Calu3 (cell line): ENCODE measurements at regions not wholly inside any gene's neighbourhood (a gene's known extent, or its start where the extent isn't known, plus 50 kb on each side); places are given as distances from the start of the nearest gene placed in this dataset.

Experiments
- BruUV-seq: library from RNA; stranded (reverse); fragments of 400-500 nt; replicated peaks from 2 replicates; lab custom pipeline; 2021; lab: Mats Ljungman, UMichigan
- CTCF ChIA-PET: fragments of 300-600 bp; sonication (Branson Sonifier 250); formaldehyde crosslinking; loops from one replicate; lab custom pipeline; 2022; ENCODE audit warnings: antibody characterized with exemption; lab: Charles Lee
- DNase-seq: peaks from one replicate; pipeline ENCODE4 v3.0.0; 2022
- H3K27ac Mint-ChIP-seq: one replicate; pipeline ENCODE4 v1.8.0; 2022; ENCODE audit warnings: mixed read lengths; ENCODE audit not compliant: unreplicated experiment
- H3K27me3 Mint-ChIP-seq: one replicate; pipeline ENCODE4 v1.8.0; 2022; ENCODE audit warnings: mixed read lengths; ENCODE audit not compliant: unreplicated experiment
- H3K36me3 Mint-ChIP-seq: one replicate; pipeline ENCODE4 v1.8.0; 2022; ENCODE audit warnings: mild to moderate bottlenecking, moderate library complexity, mixed read lengths; ENCODE audit not compliant: insufficient read depth, unreplicated experiment
- H3K4me1 Mint-ChIP-seq: one replicate; pipeline ENCODE4 v1.8.0; 2022; ENCODE audit warnings: mild to moderate bottlenecking, low read depth, mixed read lengths; ENCODE audit not compliant: unreplicated experiment
- H3K4me3 Mint-ChIP-seq: one replicate; pipeline ENCODE4 v1.8.0; 2022; ENCODE audit warnings: mild to moderate bottlenecking, low read depth, moderate library complexity, mixed read lengths; ENCODE audit not compliant: unreplicated experiment
- H3K9me3 Mint-ChIP-seq: one replicate; pipeline ENCODE4 v1.8.0; 2022; ENCODE audit warnings: low read depth, mixed read lengths; ENCODE audit not compliant: unreplicated experiment
- intact Hi-C: fragments of 100-400 bp; cut with micrococcal nuclease; formaldehyde crosslinking; loops from one replicate; pipeline ENCODE4 v1.10.0; 2022; ENCODE audit not compliant: unreplicated experiment
- TF ChIP-seq, protein P1 (sequence below): fragments of 200-600 bp; IDR thresholded peaks from one replicate; pipeline ENCODE4 v1.8.0; 2022; ENCODE audit warnings: antibody characterized with exemption; ENCODE audit not compliant: unreplicated experiment

DNA sequence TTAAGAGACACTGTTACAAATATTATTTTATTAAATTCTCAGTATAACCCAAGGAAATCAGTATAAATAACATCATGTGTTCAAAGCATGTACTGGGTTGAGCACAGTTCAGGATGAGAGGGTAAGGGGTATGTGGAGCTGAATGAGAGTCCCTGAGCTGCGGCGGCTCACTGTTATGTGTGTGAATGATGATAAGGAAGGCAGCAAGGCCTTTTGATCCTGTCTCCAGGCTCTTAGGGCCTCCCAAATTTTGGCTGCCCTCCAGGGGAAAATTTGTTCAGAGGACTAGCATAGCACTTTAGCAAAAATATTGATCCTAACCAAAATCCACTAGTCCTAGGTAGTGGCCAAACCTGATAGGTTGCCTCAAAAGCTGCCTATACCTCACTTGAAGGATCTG, 86.1 kb upstream of the SPON1 start:
- peaks cover 7% of the 10 kb centered on the region for H3K27me3 Mint-ChIP-seq
- CTCF ChIA-PET = no interaction called here
- TF ChIP-seq, protein P1, sequence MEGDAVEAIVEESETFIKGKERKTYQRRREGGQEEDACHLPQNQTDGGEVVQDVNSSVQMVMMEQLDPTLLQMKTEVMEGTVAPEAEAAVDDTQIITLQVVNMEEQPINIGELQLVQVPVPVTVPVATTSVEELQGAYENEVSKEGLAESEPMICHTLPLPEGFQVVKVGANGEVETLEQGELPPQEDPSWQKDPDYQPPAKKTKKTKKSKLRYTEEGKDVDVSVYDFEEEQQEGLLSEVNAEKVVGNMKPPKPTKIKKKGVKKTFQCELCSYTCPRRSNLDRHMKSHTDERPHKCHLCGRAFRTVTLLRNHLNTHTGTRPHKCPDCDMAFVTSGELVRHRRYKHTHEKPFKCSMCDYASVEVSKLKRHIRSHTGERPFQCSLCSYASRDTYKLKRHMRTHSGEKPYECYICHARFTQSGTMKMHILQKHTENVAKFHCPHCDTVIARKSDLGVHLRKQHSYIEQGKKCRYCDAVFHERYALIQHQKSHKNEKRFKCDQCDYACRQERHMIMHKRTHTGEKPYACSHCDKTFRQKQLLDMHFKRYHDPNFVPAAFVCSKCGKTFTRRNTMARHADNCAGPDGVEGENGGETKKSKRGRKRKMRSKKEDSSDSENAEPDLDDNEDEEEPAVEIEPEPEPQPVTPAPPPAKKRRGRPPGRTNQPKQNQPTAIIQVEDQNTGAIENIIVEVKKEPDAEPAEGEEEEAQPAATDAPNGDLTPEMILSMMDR = no peak
- intact Hi-C loops = no loop called here
- H3K9me3 Mint-ChIP-seq = no peaks in the 10 kb centered on the region
- DNase-seq = no peak
- peaks cover 5% of the 10 kb centered on the region for H3K36me3 Mint-ChIP-seq
- H3K4me3 Mint-ChIP-seq = no peak overlapping the region
- BruUV-seq = no TSS peak
- no peak overlapping the region for H3K27ac Mint-ChIP-seq
- peaks cover 14% of the 10 kb centered on the region for H3K4me1 Mint-ChIP-seq

DNA sequence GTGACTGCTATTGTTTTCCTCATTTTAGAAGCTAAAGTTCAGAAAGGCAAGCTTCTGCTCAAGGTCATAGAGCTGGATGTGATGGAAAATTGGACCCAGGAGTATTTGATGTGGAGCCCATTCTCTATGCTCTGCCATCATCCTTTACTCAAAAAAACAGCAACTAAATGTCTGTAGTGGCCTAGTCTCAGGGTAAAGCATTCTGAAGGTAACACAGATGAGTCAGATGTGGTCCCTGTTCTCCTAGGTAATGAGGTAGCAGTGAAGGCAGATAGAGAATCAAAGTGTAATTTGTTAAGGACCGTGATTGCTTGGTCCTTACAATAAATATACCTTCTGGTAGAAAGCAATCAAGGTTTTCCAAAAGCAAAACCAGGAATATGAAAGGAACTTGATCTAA, 84.4 kb upstream of the SPON1 start:
- H3K36me3 Mint-ChIP-seq = peaks cover 5% of the 10 kb centered on the region
- peaks cover 10% of the 10 kb centered on the region for H3K4me1 Mint-ChIP-seq
- intact Hi-C loops = no loop called here
- H3K4me3 Mint-ChIP-seq = no peak overlapping the region
- CTCF ChIA-PET = no interaction called here
- H3K9me3 Mint-ChIP-seq = no peaks in the 10 kb centered on the region
- TF ChIP-seq, protein P1 = no peak
- no peak for DNase-seq
- BruUV-seq = no TSS peak
- H3K27ac Mint-ChIP-seq = no peak overlapping the region
- H3K27me3 Mint-ChIP-seq = no peaks in the 10 kb centered on the region

DNA sequence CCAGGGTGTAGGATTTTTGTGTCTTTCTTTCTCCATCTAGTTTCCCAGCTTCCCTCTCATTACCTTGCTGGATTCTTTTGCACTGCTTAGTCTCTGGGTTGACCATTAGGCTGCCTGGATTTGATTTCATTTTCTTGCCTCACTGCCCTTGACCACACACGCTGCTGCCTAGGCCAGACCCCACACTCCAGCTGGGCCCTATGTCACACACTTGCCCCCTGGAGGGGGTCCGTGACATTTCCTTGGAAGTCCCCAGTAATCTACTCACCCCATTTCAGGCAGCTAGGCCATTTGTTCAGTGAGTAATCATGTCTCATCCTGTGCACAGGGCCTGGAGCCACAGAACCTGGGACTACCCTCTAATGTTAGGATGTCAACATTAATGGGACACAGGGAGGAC, 81.9 kb upstream of the SPON1 start:
- intact Hi-C loops = no loop called here
- peaks cover 12% of the 10 kb centered on the region for H3K27me3 Mint-ChIP-seq
- no TSS peak for BruUV-seq
- H3K4me3 Mint-ChIP-seq = no peak overlapping the region
- H3K9me3 Mint-ChIP-seq = no peaks in the 10 kb centered on the region
- TF ChIP-seq, protein P1 = no peak
- H3K36me3 Mint-ChIP-seq = peaks cover 5% of the 10 kb centered on the region
- H3K4me1 Mint-ChIP-seq = peaks cover 9% of the 10 kb centered on the region
- DNase-seq = no peak
- H3K27ac Mint-ChIP-seq = no peak overlapping the region
- CTCF ChIA-PET = no interaction called here

DNA sequence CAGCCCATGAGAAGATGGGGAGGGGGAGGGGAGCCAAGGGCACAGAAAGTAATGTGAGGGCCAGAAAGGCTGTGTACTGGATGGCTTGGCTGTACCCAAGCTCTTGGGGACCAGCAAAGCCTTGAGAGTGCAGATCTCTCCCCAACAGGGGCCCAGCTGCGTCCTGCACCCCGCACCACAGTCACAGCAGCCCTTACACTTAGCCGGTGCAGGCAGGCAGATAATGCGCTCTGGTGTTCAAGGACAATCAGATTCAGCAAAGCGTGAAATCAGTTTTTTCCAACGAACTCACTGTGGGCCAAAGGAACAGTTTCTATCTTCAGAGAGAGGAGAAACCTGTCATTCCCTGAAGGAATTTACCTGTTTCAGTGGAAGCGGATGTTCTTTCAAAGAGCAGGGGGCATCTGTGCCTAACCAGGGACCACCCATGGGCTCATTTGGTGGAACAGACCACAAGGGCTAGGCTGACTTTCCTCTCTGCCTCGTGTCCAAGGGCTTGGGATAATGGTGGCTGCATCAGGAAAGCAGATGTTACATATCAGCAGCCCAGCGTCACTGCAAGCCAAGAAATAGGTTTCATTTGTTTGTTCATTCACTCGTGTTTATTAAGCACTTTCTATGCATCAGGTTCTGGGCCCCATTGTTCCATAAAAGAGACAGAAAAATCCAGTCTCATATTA, 81.2 kb upstream of the SPON1 start:
- CTCF ChIA-PET = no interaction called here
- H3K9me3 Mint-ChIP-seq = no peaks in the 10 kb centered on the region
- BruUV-seq = no TSS peak
- H3K4me1 Mint-ChIP-seq = peaks cover 9% of the 10 kb centered on the region
- H3K27ac Mint-ChIP-seq = no peak overlapping the region
- H3K27me3 Mint-ChIP-seq = peaks cover 12% of the 10 kb centered on the region
- no peak overlapping the region for H3K4me3 Mint-ChIP-seq
- DNase-seq = no peak
- H3K36me3 Mint-ChIP-seq = peaks cover 5% of the 10 kb centered on the region
- TF ChIP-seq, protein P1 = no peak
- intact Hi-C loops = no loop called here
